HK-2 (cell line): ENCODE measurements at regions not wholly inside any gene's neighbourhood (a gene's known extent, or its start where the extent isn't known, plus 50 kb on each side); places are given as distances from the start of the nearest gene placed in this dataset.

ENCODE experiments used
- DNase-seq: peaks from one replicate; pipeline ENCODE4 v3.0.0-alpha.2; 2018; ENCODE audit not compliant: unreplicated experiment

GRCh38 chr6:71481011-71481410 lies 192.4 kb downstream of the OGFRL1 start:
- DNase-seq, result no peak

GRCh38 chr6:71481801-71482200 lies 193.2 kb downstream of the OGFRL1 start:
- no peak for DNase-seq

GRCh38 chr6:71482742-71483141 lies 194.1 kb downstream of the OGFRL1 start:
- no peak for DNase-seq

GRCh38 chr6:71486461-71486860 lies 197.8 kb downstream of the OGFRL1 start:
- DNase-seq, result no peak

- DNase-seq, result no peak
Observed at GRCh38 chr6:71488186-71488585, 199.6 kb downstream of the OGFRL1 start.

GRCh38 chr6:71489736-71490135 lies 201.1 kb downstream of the OGFRL1 start:
- peak; percentile 53 for DNase-seq

- DNase-seq, result no peak
Observed at GRCh38 chr6:71490876-71491275, 202.3 kb downstream of the OGFRL1 start.

GRCh38 chr6:71491844-71492243 lies 203.2 kb downstream of the OGFRL1 start:
- no peak for DNase-seq

GRCh38 chr6:71492668-71493067 lies 204.1 kb downstream of the OGFRL1 start:
- DNase-seq, result no peak

GRCh38 chr6:71496018-71496721 lies 207.6 kb downstream of the OGFRL1 start:
- no peak for DNase-seq

GRCh38 chr6:71496722-71497033 lies 208.1 kb downstream of the OGFRL1 start:
- DNase-seq, result no peak

GRCh38 chr6:71498638-71499037 lies 210.0 kb downstream of the OGFRL1 start:
- DNase-seq, result no peak

GRCh38 chr6:71499667-71500066 lies 211.1 kb downstream of the OGFRL1 start:
- DNase-seq, result no peak

GRCh38 chr6:71502168-71502567 lies 213.6 kb downstream of the OGFRL1 start:
- DNase-seq, result no peak

GRCh38 chr6:71502956-71503355 lies 214.3 kb downstream of the OGFRL1 start:
- peak; percentile 16 for DNase-seq

GRCh38 chr6:71507183-71507582 lies 218.6 kb downstream of the OGFRL1 start:
- DNase-seq, result no peak

- DNase-seq, result no peak
Observed at GRCh38 chr6:71509191-71510005, 220.8 kb downstream of the OGFRL1 start.

- DNase-seq, result peak; percentile 65
Observed at GRCh38 chr6:71510057-71510713, 221.6 kb downstream of the OGFRL1 start.

- DNase-seq, result no peak
Observed at GRCh38 chr6:71510856-71511255, 222.2 kb downstream of the OGFRL1 start.

GRCh38 chr6:71512256-71512655 lies 223.6 kb downstream of the OGFRL1 start:
- DNase-seq, result no peak

- no peak for DNase-seq
Observed at GRCh38 chr6:71513036-71513435, 224.4 kb downstream of the OGFRL1 start.

GRCh38 chr6:71523548-71523947 lies 234.9 kb downstream of the OGFRL1 start:
- DNase-seq, result no peak

- no peak for DNase-seq
Observed at GRCh38 chr6:71524201-71524600, 235.6 kb downstream of the OGFRL1 start.
